Gastroesophageal sphincter (tissue), 3 donors: ENCODE measurements at regions not wholly inside any gene's neighbourhood (a gene's known extent, or its start where the extent isn't known, plus 50 kb on each side); places are given as distances from the start of the nearest gene placed in this dataset.

Experiments
- POLR2A ChIP-seq, 2 donors: fragments of 450-650 bp; IDR thresholded peaks; one replicate each; pipeline ENCODE4 v1.6.1; 2017; ENCODE audit warnings: antibody characterized with exemption in 2 of 2, mild to moderate bottlenecking in 2 of 2, moderate library complexity in 1 of 2
- TF ChIP-seq, protein P1 (sequence below), 4 experiments: fragments of 200-600 bp in 2 of 4; fragments of 450-650 bp in 2 of 4; sonication (generic) in 1 of 4; IDR thresholded peaks; one replicate each; pipeline ENCODE4 v1.5.1; 2017 to 2019; ENCODE audit warnings: antibody characterized with exemption in 4 of 4, mild to moderate bottlenecking in 2 of 4, moderate library complexity in 2 of 4

DNA sequence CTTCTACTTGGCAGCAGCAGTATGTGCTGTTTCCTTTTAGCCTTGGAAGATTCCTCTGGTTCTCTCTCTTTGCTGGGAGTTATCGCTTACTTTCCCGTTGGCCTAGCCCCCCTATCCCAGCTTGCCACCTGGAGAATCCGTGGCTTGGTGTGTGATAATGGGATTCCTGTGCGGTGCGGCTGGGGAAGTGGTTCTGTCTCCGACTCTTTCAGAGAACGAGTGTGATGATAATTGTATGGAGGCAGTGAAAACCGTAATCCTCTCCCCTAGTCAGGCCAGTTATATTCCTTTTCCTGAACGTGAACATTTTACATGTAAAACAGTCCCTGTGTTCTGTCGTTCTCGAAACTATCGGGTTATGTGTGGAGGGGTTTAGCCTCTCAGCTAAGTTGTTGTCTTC, 300.1 kb upstream of the C2CD4B start:
- TF ChIP-seq, protein P1, sequence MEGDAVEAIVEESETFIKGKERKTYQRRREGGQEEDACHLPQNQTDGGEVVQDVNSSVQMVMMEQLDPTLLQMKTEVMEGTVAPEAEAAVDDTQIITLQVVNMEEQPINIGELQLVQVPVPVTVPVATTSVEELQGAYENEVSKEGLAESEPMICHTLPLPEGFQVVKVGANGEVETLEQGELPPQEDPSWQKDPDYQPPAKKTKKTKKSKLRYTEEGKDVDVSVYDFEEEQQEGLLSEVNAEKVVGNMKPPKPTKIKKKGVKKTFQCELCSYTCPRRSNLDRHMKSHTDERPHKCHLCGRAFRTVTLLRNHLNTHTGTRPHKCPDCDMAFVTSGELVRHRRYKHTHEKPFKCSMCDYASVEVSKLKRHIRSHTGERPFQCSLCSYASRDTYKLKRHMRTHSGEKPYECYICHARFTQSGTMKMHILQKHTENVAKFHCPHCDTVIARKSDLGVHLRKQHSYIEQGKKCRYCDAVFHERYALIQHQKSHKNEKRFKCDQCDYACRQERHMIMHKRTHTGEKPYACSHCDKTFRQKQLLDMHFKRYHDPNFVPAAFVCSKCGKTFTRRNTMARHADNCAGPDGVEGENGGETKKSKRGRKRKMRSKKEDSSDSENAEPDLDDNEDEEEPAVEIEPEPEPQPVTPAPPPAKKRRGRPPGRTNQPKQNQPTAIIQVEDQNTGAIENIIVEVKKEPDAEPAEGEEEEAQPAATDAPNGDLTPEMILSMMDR (IDR thresholded peaks at IDR 0.05) = no peak
- TF ChIP-seq POLR2A (IDR thresholded peaks at IDR 0.05) = no peak
